Nephron (organoid): ENCODE measurements at regions not wholly inside any gene's neighbourhood (a gene's known extent, or its start where the extent isn't known, plus 50 kb on each side); places are given as distances from the start of the nearest gene placed in this dataset.
"Not testable (repeated sequence)": the region's sequence is repeated elsewhere in the genome, so short reads cannot be mapped to it uniquely, and the experiment has no call there.

Source experiments
- H3K27ac Mint-ChIP-seq, 3 experiments: 2 replicates each; pipeline ENCODE4 v1.8.0; 2020; ENCODE audit warnings: mixed read lengths in 3 of 3, mild to moderate bottlenecking in 2 of 3, moderate library complexity in 1 of 3
- H3K27me3 Mint-ChIP-seq: 2 replicates; pipeline ENCODE4 v1.8.0; 2021; ENCODE audit warnings: low read depth, mild to moderate bottlenecking, moderate library complexity, mixed read lengths
- H3K36me3 Mint-ChIP-seq: 2 replicates; pipeline ENCODE4 v1.8.0; 2020; ENCODE audit warnings: low read depth, mixed read lengths
- H3K4me1 Mint-ChIP-seq: 2 replicates; pipeline ENCODE4 v1.8.0; 2020; ENCODE audit warnings: mixed read lengths
- H3K4me3 Mint-ChIP-seq, 3 experiments: 2 replicates each; pipeline ENCODE4 v1.8.0; 2020; ENCODE audit warnings: mild to moderate bottlenecking in 3 of 3, mixed read lengths in 3 of 3, moderate library complexity in 2 of 3
- H3K9me3 Mint-ChIP-seq: 2 replicates; pipeline ENCODE4 v1.8.0; 2020; ENCODE audit warnings: mixed read lengths
- TF ChIP-seq, protein P1 (sequence below), 3 experiments: fragments of 200-600 bp; sonication (generic); IDR thresholded peaks; one replicate each; pipeline ENCODE4 v1.5.0; 2021; ENCODE audit warnings: antibody characterized with exemption in 3 of 3; ENCODE audit not compliant: unreplicated experiment in 3 of 3

DNA sequence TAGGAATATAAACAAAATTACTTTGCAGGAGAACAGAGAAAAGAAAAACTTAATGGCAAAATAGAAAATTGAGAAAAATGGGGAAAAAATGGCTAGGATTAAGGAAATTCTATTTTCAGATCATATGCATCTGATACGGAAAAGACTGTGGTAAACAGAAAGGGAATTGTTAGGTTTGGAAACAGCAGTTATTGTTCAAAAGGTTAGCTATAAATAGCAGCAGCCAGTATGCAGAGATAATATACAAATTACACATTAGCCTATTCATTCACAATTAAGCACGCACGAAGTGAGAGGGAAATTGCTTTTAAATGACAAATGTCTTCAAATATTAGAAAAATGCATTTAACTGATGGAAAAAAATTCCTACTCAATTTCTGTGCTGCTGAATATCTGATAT lies 224.1 kb upstream of the FAM3C start:
- Mint-ChIP-seq H3K4me1 (no peaks in the 10 kb centered on the region), H3K36me3 (no peaks in the 10 kb centered on the region), H3K27ac (no peak overlapping the region), H3K9me3 (no peaks in the 10 kb centered on the region), H3K4me3 (no peak overlapping the region), H3K27me3 (peaks cover 4% of the 10 kb centered on the region)
- TF ChIP-seq, protein P1, sequence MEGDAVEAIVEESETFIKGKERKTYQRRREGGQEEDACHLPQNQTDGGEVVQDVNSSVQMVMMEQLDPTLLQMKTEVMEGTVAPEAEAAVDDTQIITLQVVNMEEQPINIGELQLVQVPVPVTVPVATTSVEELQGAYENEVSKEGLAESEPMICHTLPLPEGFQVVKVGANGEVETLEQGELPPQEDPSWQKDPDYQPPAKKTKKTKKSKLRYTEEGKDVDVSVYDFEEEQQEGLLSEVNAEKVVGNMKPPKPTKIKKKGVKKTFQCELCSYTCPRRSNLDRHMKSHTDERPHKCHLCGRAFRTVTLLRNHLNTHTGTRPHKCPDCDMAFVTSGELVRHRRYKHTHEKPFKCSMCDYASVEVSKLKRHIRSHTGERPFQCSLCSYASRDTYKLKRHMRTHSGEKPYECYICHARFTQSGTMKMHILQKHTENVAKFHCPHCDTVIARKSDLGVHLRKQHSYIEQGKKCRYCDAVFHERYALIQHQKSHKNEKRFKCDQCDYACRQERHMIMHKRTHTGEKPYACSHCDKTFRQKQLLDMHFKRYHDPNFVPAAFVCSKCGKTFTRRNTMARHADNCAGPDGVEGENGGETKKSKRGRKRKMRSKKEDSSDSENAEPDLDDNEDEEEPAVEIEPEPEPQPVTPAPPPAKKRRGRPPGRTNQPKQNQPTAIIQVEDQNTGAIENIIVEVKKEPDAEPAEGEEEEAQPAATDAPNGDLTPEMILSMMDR (IDR thresholded peaks at IDR 0.05; ENCODE audit: unreplicated experiment in 3 of 3), result no peak

DNA sequence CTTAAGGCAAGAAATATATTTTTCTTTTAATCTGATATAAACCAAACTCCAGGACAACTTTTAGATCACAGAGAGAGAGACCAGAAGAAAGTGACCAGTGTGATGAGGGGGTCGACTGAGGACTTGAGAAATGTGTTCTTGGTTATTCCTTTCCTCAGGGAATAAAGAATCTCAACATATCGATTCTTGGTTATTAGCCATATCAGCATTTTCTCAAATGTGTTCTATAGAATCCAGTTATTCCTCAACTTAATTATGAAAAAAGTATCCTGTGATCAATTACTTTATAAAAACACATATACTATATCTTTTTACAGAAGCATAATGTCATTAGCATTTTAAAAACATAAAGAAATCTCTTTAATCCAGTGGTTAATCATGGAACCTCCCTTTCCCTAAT lies 222.1 kb upstream of the FAM3C start:
- no peaks in the 10 kb centered on the region for H3K36me3 Mint-ChIP-seq
- H3K9me3 Mint-ChIP-seq, result no peaks in the 10 kb centered on the region
- H3K4me3 Mint-ChIP-seq, result no peak overlapping the region
- no peaks in the 10 kb centered on the region for H3K4me1 Mint-ChIP-seq
- TF ChIP-seq, protein P1 (IDR thresholded peaks at IDR 0.05; ENCODE audit: unreplicated experiment in 3 of 3), result no peak
- H3K27me3 Mint-ChIP-seq, result peaks cover 4% of the 10 kb centered on the region
- no peak overlapping the region for H3K27ac Mint-ChIP-seq

DNA sequence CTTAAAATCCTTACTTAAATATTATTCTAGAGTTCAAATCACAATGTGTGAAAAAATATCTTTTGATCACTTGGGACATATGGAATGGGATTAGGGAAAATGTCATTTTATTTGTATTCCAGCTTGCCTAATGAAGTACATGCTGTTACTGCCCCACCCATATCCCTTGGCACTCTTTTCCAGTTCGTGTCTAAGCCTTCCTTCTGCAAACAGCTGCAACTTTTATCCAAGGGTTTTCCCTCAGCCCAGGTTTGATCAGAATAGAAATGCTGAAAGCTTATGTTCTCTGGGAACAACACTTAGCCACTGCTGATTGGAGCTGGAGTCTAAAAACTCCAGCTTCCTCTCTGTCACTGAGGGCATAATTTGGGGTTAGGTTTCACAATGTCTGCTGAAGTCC lies 214.1 kb upstream of the FAM3C start:
- Mint-ChIP-seq H3K36me3 (no peaks in the 10 kb centered on the region), H3K9me3 (no peaks in the 10 kb centered on the region), H3K27ac (no peak overlapping the region), H3K4me1 (peaks cover 12% of the 10 kb centered on the region), H3K4me3 (no peak overlapping the region), H3K27me3 (no peaks in the 10 kb centered on the region)
- TF ChIP-seq, protein P1 (IDR thresholded peaks at IDR 0.05; ENCODE audit: unreplicated experiment in 3 of 3), result no peak

DNA sequence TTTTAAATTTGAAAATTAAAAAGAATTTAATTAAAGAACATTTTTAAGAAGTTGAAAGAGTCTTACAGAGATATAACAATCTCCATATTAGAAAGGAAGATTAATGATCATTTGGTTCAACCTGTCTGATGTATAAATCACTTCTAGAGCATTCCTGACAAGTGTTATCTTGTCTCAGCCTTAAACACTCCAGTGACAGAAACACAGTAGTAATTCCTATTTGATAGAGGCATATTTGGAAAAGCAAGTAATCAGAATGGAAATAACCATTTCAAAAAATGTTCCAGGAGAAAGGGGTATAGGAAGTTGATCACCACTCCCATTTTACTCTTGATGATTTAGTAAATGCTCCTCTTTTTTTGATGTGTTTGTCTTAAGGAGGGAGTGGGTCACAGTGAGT lies 213.1 kb upstream of the FAM3C start:
- no peaks in the 10 kb centered on the region for H3K36me3 Mint-ChIP-seq
- H3K4me3 Mint-ChIP-seq, result no peak overlapping the region
- peaks cover 22% of the 10 kb centered on the region for H3K4me1 Mint-ChIP-seq
- no peaks in the 10 kb centered on the region for H3K9me3 Mint-ChIP-seq
- H3K27ac Mint-ChIP-seq, result no peak overlapping the region
- TF ChIP-seq, protein P1 (IDR thresholded peaks at IDR 0.05; ENCODE audit: unreplicated experiment in 3 of 3), result no peak
- no peaks in the 10 kb centered on the region for H3K27me3 Mint-ChIP-seq

DNA sequence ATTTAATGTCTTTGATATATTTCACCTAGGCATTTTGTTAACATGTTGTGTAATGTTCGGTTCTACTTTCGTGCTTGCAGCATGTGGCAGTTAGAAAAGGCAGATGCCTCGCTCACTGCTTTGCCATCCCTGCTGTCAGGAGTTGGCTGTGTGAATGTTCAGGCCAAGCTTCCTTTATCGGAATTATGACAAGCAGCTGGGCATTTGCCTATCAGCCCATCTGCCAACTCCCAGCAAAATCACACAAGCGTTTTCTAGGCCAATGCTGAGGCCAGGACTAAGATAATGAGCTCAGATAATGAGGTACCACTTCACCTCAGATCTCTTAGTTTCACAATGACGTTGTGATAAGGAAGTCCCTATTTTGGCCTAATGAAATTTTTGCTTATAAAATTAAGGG lies 212.7 kb upstream of the FAM3C start:
- Mint-ChIP-seq H3K36me3 (no peaks in the 10 kb centered on the region), H3K4me3 (no peak overlapping the region), H3K27ac (no peak overlapping the region), H3K9me3 (no peaks in the 10 kb centered on the region), H3K27me3 (no peaks in the 10 kb centered on the region), H3K4me1 (peaks cover 26% of the 10 kb centered on the region)
- TF ChIP-seq, protein P1 (IDR thresholded peaks at IDR 0.05; ENCODE audit: unreplicated experiment in 3 of 3), result no peak

DNA sequence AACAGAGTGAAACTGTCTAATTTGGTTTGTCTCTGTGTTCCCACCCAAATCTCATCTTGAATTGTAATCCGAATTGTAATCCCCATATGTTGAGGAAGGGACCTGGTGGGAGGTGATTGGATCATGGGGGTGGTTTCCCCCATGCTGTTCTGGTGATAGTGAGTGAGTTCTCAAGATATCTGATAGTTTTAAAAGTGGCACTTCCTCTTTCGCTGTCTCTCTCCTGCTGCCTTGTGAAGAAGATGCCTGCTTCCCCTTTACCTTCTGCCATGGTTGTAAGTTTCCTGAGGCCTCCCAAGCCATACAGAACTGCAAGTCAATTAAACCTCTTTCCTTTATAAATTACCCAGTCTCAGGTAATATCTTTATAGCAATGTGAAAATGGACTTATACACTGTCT lies 212.1 kb upstream of the FAM3C start:
- not testable (repeated sequence) for H3K27me3 Mint-ChIP-seq, H3K4me3 Mint-ChIP-seq, H3K36me3 Mint-ChIP-seq, H3K9me3 Mint-ChIP-seq, H3K27ac Mint-ChIP-seq
- H3K4me1 Mint-ChIP-seq, result peaks cover 26% of the 10 kb centered on the region

DNA sequence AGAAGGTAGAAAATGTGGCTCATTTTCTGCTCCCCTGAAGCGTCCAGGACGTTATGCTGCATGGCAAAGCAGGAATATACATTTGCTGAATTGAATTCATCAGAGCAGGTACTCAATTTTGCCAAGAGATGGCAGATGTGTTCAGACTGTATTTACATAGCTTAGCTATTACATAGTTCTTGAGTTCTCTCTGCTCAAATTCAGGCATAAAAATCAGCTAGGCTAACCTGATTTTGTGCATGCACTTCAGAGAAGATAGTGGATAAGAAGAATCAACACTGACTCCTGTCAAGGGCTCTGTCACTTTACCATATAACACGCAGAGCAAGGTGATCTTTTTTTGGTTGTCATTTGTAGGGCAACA lies 209.2 kb upstream of the FAM3C start:
- Mint-ChIP-seq H3K4me3 (no peak overlapping the region), H3K27ac (peak overlapping the region; percentile 20 to 68 (median 20)), H3K27me3 (no peaks in the 10 kb centered on the region), H3K4me1 (peaks cover 23% of the 10 kb centered on the region), H3K36me3 (no peaks in the 10 kb centered on the region), H3K9me3 (peaks cover 3% of the 10 kb centered on the region)
- TF ChIP-seq, protein P1 (IDR thresholded peaks at IDR 0.05; ENCODE audit: unreplicated experiment in 3 of 3), result peak in 2 of 3 experiments; percentile 12 to 22
